OCI-LY3 (cell line): ENCODE measurements at regions not wholly inside any gene's neighbourhood (a gene's known extent, or its start where the extent isn't known, plus 50 kb on each side); places are given as distances from the start of the nearest gene placed in this dataset.

Experiments used
- EZH2phosphoT487 ChIP-seq: fragments of 200-600 bp; shearing (Covaris generic); IDR thresholded peaks from 2 replicates; pipeline ENCODE4 v1.6.1; 2018; ENCODE audit warnings: antibody characterized with exemption, mixed run types, low read depth
- TF ChIP-seq, protein P1 (sequence below): fragments of 200-600, 300-600 bp; sonication (generic); IDR thresholded peaks from 2 replicates; pipeline ENCODE4 v1.5.1; 2014; ENCODE audit warnings: antibody characterized with exemption, low read length, low read depth

DNA sequence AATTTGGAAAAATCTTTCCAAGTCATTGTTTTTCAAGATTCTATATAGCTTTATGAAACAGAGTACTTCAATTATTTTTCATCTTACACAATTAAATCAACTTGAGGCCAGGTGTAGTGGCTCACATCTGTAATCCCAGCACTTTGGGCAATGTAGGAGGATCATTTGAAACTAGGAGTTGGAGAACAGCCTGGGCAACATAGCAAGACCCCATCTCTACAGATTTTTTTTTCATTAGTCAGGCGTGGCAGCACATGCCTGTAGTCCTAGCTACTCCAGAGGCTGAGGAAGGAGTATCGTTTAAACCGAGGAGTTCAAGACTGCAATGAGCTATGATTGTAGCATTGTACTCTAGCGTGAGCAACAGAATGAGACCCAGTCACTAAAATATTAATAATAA is 72.9 kb downstream of the BMP4 start:
- TF ChIP-seq, protein P1, sequence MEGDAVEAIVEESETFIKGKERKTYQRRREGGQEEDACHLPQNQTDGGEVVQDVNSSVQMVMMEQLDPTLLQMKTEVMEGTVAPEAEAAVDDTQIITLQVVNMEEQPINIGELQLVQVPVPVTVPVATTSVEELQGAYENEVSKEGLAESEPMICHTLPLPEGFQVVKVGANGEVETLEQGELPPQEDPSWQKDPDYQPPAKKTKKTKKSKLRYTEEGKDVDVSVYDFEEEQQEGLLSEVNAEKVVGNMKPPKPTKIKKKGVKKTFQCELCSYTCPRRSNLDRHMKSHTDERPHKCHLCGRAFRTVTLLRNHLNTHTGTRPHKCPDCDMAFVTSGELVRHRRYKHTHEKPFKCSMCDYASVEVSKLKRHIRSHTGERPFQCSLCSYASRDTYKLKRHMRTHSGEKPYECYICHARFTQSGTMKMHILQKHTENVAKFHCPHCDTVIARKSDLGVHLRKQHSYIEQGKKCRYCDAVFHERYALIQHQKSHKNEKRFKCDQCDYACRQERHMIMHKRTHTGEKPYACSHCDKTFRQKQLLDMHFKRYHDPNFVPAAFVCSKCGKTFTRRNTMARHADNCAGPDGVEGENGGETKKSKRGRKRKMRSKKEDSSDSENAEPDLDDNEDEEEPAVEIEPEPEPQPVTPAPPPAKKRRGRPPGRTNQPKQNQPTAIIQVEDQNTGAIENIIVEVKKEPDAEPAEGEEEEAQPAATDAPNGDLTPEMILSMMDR: no peak
- no peak for TF ChIP-seq EZH2phosphoT487
